ENCODE measurements at regions not wholly inside any gene's neighbourhood (a gene's known extent, or its start where the extent isn't known, plus 50 kb on each side); places are given as distances from the start of the nearest gene placed in this dataset.

- DNase-seq: no peak
- Histone ChIP-seq H3K4me3 (no peak overlapping the region), H3K9me3 (no peaks in the 10 kb centered on the region), H3K27ac (no peak overlapping the region), H3K36me3 (no peaks in the 10 kb centered on the region), H3K4me1 (ENCODE audit: insufficient read depth) (no peaks in the 10 kb centered on the region), H3K27me3 (no peaks in the 10 kb centered on the region)
- TF ChIP-seq CTCF (IDR thresholded peaks at IDR 0.05) (no peak), POLR2A (IDR thresholded peaks at IDR 0.05) (no peak), EP300 (IDR thresholded peaks at IDR 0.05) (no peak)
- intact Hi-C loops (cut with DNase I): no loop called here
- whole genome bisulfite sequencing, 3 donors: 55 to 76% (median 69%) methylated on average over 7 of the region's 7 CpGs
Observed at GRCh38 chr12:107875786-107876185, 101.3 kb downstream of the ASCL4 start.

DNA sequence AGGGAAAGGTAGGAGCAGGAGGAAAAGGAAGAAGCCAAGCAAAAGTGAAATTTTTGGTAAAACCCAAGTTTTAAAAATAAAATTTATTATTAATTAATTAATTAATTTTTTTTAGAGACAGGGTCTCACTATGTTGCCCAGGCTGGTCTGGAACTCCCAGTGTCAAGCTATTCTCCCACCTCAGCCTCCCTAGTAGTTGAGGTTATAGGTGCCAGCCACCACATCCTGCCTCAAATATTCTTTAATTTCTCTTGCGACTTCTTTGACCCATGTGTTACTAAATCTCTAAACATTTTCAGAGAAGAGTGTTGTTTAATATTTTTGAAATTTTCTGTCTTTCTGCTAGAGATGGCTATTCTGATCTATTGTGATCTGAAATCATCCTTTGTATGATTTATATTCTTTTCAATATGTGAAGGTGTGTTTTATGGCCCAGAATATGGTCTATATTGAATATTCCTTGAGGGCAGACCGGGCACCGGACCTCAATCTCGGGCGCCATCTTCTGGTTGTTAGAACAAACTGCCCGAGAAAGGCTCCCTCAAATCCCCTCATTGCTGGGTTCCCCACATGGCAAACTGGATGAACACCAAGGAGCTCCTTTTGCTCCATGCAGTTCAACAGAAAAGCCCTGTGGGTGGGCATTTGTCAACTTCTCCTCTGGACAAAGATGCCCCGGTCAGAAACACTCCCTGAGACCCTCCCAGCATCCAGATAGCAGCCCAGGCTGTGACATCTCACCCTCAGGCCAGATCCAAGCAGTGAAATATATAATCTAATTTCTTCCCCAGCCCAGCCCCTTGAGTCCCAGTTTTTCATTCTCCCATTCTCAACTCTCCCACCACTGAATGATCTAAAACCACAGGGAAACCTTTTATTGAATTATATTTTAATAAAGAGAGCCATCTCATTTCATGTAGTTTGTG, 110.5 kb downstream of the ASCL4 start:
- TF ChIP-seq CTCF (IDR thresholded peaks at IDR 0.05): no peak
- TF ChIP-seq EP300 (IDR thresholded peaks at IDR 0.05): no peak
- no peak for TF ChIP-seq POLR2A (IDR thresholded peaks at IDR 0.05)
- Histone ChIP-seq H3K4me1 (ENCODE audit: insufficient read depth) (no peaks in the 10 kb centered on the region), H3K27ac (no peak overlapping the region), H3K9me3 (no peaks in the 10 kb centered on the region), H3K36me3 (no peaks in the 10 kb centered on the region), H3K27me3 (no peaks in the 10 kb centered on the region), H3K4me3 (no peak overlapping the region)
- WGBS, 3 donors: 9 to 12% (median 12%) methylated on average over 7 of the region's 7 CpGs
- DNase-seq: no peak
- intact Hi-C loops (cut with DNase I): loop anchor here in 1 of 4 donors (10.0 kb wide), 1 partner anchor 210 kb away; no protein-coding TSS in a partner anchor

GRCh38 chr12:107888789-107889188, 114.3 kb downstream of the ASCL4 start:
- TF ChIP-seq CTCF (IDR thresholded peaks at IDR 0.05) (no peak), POLR2A (IDR thresholded peaks at IDR 0.05) (no peak), EP300 (IDR thresholded peaks at IDR 0.05) (no peak)
- Histone ChIP-seq H3K27me3 (no peaks in the 10 kb centered on the region), H3K4me3 (no peak overlapping the region), H3K36me3 (no peaks in the 10 kb centered on the region), H3K9me3 (no peaks in the 10 kb centered on the region), H3K4me1 (ENCODE audit: insufficient read depth) (no peaks in the 10 kb centered on the region), H3K27ac (no peak overlapping the region)
- DNase-seq: no peak
- intact Hi-C loops (cut with DNase I): loop anchor here in 1 of 4 donors (10.0 kb wide), 1 partner anchor 214 kb away; no protein-coding TSS in a partner anchor
- WGBS, 3 donors: 84 to 89% (median 86%) methylated on average over 4 of the region's 4 CpGs

DNA sequence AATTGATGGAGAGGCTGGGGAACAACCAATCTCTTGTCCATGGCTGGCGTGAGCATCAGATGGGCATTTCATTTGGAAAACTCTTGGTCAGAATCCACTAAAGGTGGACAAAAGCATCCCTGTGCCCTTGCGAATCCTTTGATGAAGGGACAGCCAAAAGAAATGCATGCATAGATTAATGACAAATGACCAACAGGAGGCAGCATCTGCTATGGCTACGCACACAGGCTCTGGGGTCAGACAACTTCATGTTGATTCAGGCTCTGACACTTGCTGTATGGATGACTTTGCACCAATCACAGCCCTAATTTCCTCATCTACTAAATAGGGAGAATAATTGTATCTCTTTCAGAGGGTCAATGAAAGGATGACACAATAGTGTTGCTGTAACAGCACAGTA, 117.5 kb downstream of the ASCL4 start:
- no peak overlapping the region for H3K4me3 ChIP-seq
- 47 to 63% (median 57%) methylated on average over 3 of the region's 3 CpGs for WGBS, 3 donors
- intact Hi-C loops (cut with DNase I): no loop called here

More for the DNA sequence above, 117.5 kb downstream of the ASCL4 start:
- H3K9me3 ChIP-seq: no peaks in the 10 kb centered on the region
- no peaks in the 10 kb centered on the region for H3K36me3 ChIP-seq
- no peak for DNase-seq
- H3K27me3 ChIP-seq: no peaks in the 10 kb centered on the region
- TF ChIP-seq POLR2A (IDR thresholded peaks at IDR 0.05) (no peak), CTCF (IDR thresholded peaks at IDR 0.05) (no peak), EP300 (IDR thresholded peaks at IDR 0.05) (no peak)
- no peaks in the 10 kb centered on the region for H3K4me1 ChIP-seq (ENCODE audit: insufficient read depth)
- no peak overlapping the region for H3K27ac ChIP-seq

All from ovary (tissue), 7 donors.